HCT116 (cell line): ENCODE measurements at regions not wholly inside any gene's neighbourhood (a gene's known extent, or its start where the extent isn't known, plus 50 kb on each side); places are given as distances from the start of the nearest gene placed in this dataset.

ENCODE experiments used
- ATAC-seq: fragments of 200-7000 bp; cut with Tn5 transposase; 2 replicates; pipeline ENCODE4 v1.9.1; 2020; ENCODE audit warnings: mild to moderate bottlenecking, moderate library complexity
- BruUV-seq: library from RNA; stranded (reverse); fragments of 400-500 nt; replicated peaks from 2 replicates; lab custom pipeline; 2021; lab: Mats Ljungman, UMichigan
- CTCF ChIA-PET: fragments of 300-600 bp; sonication (Branson Sonifier 250); formaldehyde crosslinking; loops from one replicate; lab custom pipeline; 2021; ENCODE audit warnings: antibody characterized with exemption; lab: Charles Lee
- POLR2A ChIA-PET: fragments of 300-600, 350-600 bp; sonication (Branson Sonifier 250); formaldehyde crosslinking; loops from one replicate; lab custom pipeline; 2021; ENCODE audit warnings: antibody characterized with exemption; lab: Charles Lee
- RAD21 ChIA-PET, 2 experiments: fragments of 300-600 bp; sonication (Branson Sonifier 250); formaldehyde crosslinking; loops; one replicate each; lab custom pipeline; 2023; ENCODE audit warnings: low total read pairs in 2 of 2; ENCODE audit not compliant: uncharacterized antibody in 2 of 2, unreplicated experiment in 2 of 2, low non-redundant PET in 1 of 2; lab: Charles Lee
- DNase-seq: peaks from one replicate; pipeline ENCODE4 v3.0.0-alpha.2; 2010; ENCODE audit warnings: low read depth, low spot score
- H2AFZ ChIP-seq: fragments of 200-600 bp; shearing (Covaris generic), sonication (generic); 2 replicates; pipeline ENCODE4 v1.6.1; 2017; ENCODE audit warnings: low read depth, mixed run types, mixed read lengths, antibody characterized with exemption, low read length; ENCODE audit not compliant: poor library complexity, severe bottlenecking
- H3K27ac ChIP-seq: 2 replicates; pipeline ENCODE4 v1.5.1; 2012; ENCODE audit warnings: low read depth, low read length
- H3K27me3 ChIP-seq: fragments of 200-600 bp; sonication (generic); 2 replicates; pipeline ENCODE4 v1.6.1; 2016; ENCODE audit warnings: mixed run types, low read length, mixed read lengths; ENCODE audit not compliant: insufficient read depth
- H3K36me3 ChIP-seq, 2 experiments: fragments of 200-500 bp in 1 of 2; fragments of 200-600 bp in 1 of 2; sonication (Bioruptor generic) in 1 of 2; sonication (generic) in 1 of 2; 2 replicates each; pipeline versions ENCODE4 v1.5.1 to v1.6.1; 2014 to 2016; ENCODE audit warnings: low read length in 2 of 2, inconsistent platforms in 1 of 2, mixed read lengths in 1 of 2, mixed run types in 1 of 2; ENCODE audit not compliant: insufficient read depth in 2 of 2, control insufficient read depth in 1 of 2
- H3K4me1 ChIP-seq, 2 experiments: fragments of 200-600 bp in 1 of 2; sonication (generic) in 1 of 2; 2 replicates each; pipeline versions ENCODE4 v1.5.1 to v1.6.1; 2012 to 2017; ENCODE audit warnings: low read length in 2 of 2, inconsistent platforms in 1 of 2, mild to moderate bottlenecking in 1 of 2, mixed read lengths in 1 of 2, mixed run types in 1 of 2, moderate library complexity in 1 of 2; ENCODE audit not compliant: insufficient read depth in 2 of 2, control insufficient read depth in 1 of 2
- H3K4me2 ChIP-seq: fragments of 200-600 bp; sonication (generic); 2 replicates; pipeline ENCODE4 v1.6.1; 2017; ENCODE audit warnings: mixed run types, low read length, mixed read lengths
- H3K4me3 ChIP-seq, 2 experiments: fragments of 200-600 bp in 1 of 2; sonication (generic) in 1 of 2; replicated peaks in 1 of 2; 2 replicates each; pipeline ENCODE4 v1.5.1; 2011 to 2016; ENCODE audit warnings: low read length in 2 of 2, control low read depth in 1 of 2, low read depth in 1 of 2, mild to moderate bottlenecking in 1 of 2, mixed read lengths in 1 of 2, mixed run types in 1 of 2
- H3K79me2 ChIP-seq: fragments of 200-600 bp; sonication (generic); 2 replicates; pipeline ENCODE4 v1.6.1; 2017; ENCODE audit warnings: mild to moderate bottlenecking, mixed run types, low read length, moderate library complexity, mixed read lengths; ENCODE audit not compliant: insufficient read depth
- H3K9ac ChIP-seq: fragments of 200-600 bp; sonication (generic); 2 replicates; pipeline ENCODE4 v1.6.1; 2016; ENCODE audit warnings: low read length, mixed read lengths
- H3K9me2 ChIP-seq: fragments of 200-600 bp; sonication (generic), shearing (Covaris generic); 2 replicates; pipeline ENCODE4 v1.6.1; 2017; ENCODE audit warnings: mixed run types, mild to moderate bottlenecking, moderate library complexity; ENCODE audit not compliant: insufficient read depth
- H3K9me3 ChIP-seq, 2 experiments: fragments of 200-500 bp in 1 of 2; fragments of 200-600 bp in 1 of 2; sonication (Bioruptor generic) in 1 of 2; sonication (generic) in 1 of 2; 2 replicates each; pipeline ENCODE4 v1.6.1; 2014 to 2017; ENCODE audit warnings: low read length in 2 of 2, mixed read lengths in 2 of 2, inconsistent platforms in 1 of 2, low read depth in 1 of 2, mild to moderate bottlenecking in 1 of 2, mixed run types in 1 of 2, moderate library complexity in 1 of 2; ENCODE audit not compliant: control insufficient read depth in 1 of 2, insufficient read depth in 1 of 2
- H4K20me1 ChIP-seq: fragments of 200-600 bp; sonication (generic), shearing (Covaris generic); 2 replicates; pipeline ENCODE4 v1.6.1; 2017; ENCODE audit warnings: mixed run types, mild to moderate bottlenecking, moderate library complexity; ENCODE audit not compliant: insufficient read depth
- ATF3 ChIP-seq: IDR thresholded peaks from 2 replicates; pipeline ENCODE4 v1.6.1; 2012
- JUND ChIP-seq: IDR thresholded peaks from 2 replicates; pipeline ENCODE4 v1.6.1; 2012
- POLR2AphosphoS5 ChIP-seq: IDR thresholded peaks from 2 replicates; pipeline ENCODE4 v1.6.1; 2011; ENCODE audit warnings: mild to moderate bottlenecking, low read depth, low read length, moderate library complexity
- SIN3A ChIP-seq: IDR thresholded peaks from 2 replicates; pipeline ENCODE4 v1.6.1; 2012; ENCODE audit warnings: low read depth
- SP1 ChIP-seq: IDR thresholded peaks from 2 replicates; pipeline ENCODE4 v1.6.1; 2012; ENCODE audit warnings: low read depth
- TCF7L2 ChIP-seq: IDR thresholded peaks from 2 replicates; pipeline ENCODE4 v1.7.0; 2011; ENCODE audit warnings: borderline replicate concordance, inconsistent platforms; ENCODE audit not compliant: insufficient read depth, insufficient read length; ENCODE audit errors: extremely low read depth
- ZBTB33 ChIP-seq: IDR thresholded peaks from 2 replicates; pipeline ENCODE4 v1.6.1; 2011; ENCODE audit warnings: mild to moderate bottlenecking, low read length, moderate library complexity; ENCODE audit not compliant: insufficient replicate concordance; ENCODE audit errors: extremely low read depth
- ZNF274 ChIP-seq: fragments of 200-500 bp; sonication (Bioruptor generic); IDR thresholded peaks from 2 replicates; pipeline ENCODE4 v1.6.1; 2014; ENCODE audit warnings: mild to moderate bottlenecking, low read depth, low read length, inconsistent platforms
- intact Hi-C: fragments of 100-400 bp; cut with micrococcal nuclease; formaldehyde crosslinking; loops from 2 replicates; pipeline ENCODE4 v1.10.0; 2022

- TF ChIP-seq ZBTB33 (no peak), ATF3 (no peak), TCF7L2 (no peak)
These were observed 109.2 kb downstream of the FHDC1 start (continued) for GRCh38 chr4:153045111-153045982.

DNA sequence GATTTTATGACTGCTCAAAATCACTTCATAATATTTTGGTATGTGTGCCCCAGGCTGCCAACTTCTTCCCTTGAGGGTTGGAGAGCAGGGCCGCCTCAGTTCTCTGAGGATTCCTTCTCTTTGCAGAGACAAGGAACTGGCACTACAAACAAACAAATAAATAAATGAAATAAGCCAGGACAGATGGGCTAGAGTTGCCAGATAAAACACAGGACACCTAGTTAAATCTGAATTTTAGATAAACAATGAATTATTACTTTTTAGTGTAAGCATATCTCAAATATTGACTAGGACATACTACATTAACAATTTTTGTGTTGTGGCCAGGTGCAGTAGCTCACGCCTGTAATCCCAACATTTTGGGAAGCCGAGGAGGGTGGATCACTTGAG is 122.5 kb downstream of the FHDC1 start:
- no peak for DNase-seq
- POLR2A ChIA-PET: no interaction called here
- no peak overlapping the region for H3K27ac ChIP-seq
- intact Hi-C loops: no loop called here
- H3K4me2 ChIP-seq: no peak overlapping the region
- no peaks in the 10 kb centered on the region for H4K20me1 ChIP-seq
- H2AFZ ChIP-seq: no peak overlapping the region
- no peak overlapping the region for H3K9ac ChIP-seq
- no peaks in the 10 kb centered on the region for H3K4me1 ChIP-seq
- no peak overlapping the region for H3K4me3 ChIP-seq
- RAD21 ChIA-PET: no interaction called here
- H3K9me2 ChIP-seq: no peaks in the 10 kb centered on the region
- H3K27me3 ChIP-seq: no peaks in the 10 kb centered on the region; the same call in 1 of the 2 replicates
- TF ChIP-seq SP1 (no peak), SIN3A (no peak), ZNF274 (no peak), JUND (no peak), POLR2AphosphoS5 (no peak)
- TF ChIP-seq, all 23 proteins: peak for 0
- no peaks in the 10 kb centered on the region for H3K9me3 ChIP-seq
- CTCF ChIA-PET: no interaction called here
- no peaks in the 10 kb centered on the region for H3K79me2 ChIP-seq
- H3K36me3 ChIP-seq: no peaks in the 10 kb centered on the region
- no peak for ATAC-seq
- no TSS peak for BruUV-seq
